Osteocyte (in vitro differentiated cells): ENCODE measurements at regions not wholly inside any gene's neighbourhood (a gene's known extent, or its start where the extent isn't known, plus 50 kb on each side); places are given as distances from the start of the nearest gene placed in this dataset.

Experiments used
- DNase-seq: peaks from one replicate; pipeline ENCODE4 v3.0.0; 2021; ENCODE audit warnings: mixed read lengths; ENCODE audit not compliant: unreplicated experiment; ENCODE audit errors: extremely low spot score
- H3K27ac Mint-ChIP-seq: one replicate; pipeline ENCODE4 v1.8.0; 2021; ENCODE audit warnings: mild to moderate bottlenecking, mixed read lengths; ENCODE audit not compliant: unreplicated experiment
- H3K27me3 Mint-ChIP-seq: one replicate; pipeline ENCODE4 v1.8.0; 2021; ENCODE audit warnings: mixed read lengths; ENCODE audit not compliant: unreplicated experiment
- H3K36me3 Mint-ChIP-seq: one replicate; pipeline ENCODE4 v1.8.0; 2021; ENCODE audit warnings: mixed read lengths; ENCODE audit not compliant: unreplicated experiment
- H3K4me1 Mint-ChIP-seq: one replicate; pipeline ENCODE4 v1.8.0; 2021; ENCODE audit warnings: mixed read lengths; ENCODE audit not compliant: unreplicated experiment
- H3K4me3 Mint-ChIP-seq: one replicate; pipeline ENCODE4 v1.8.0; 2021; ENCODE audit warnings: mild to moderate bottlenecking, moderate library complexity, mixed read lengths; ENCODE audit not compliant: unreplicated experiment
- H3K9me3 Mint-ChIP-seq: one replicate; pipeline ENCODE4 v1.8.0; 2021; ENCODE audit warnings: mixed read lengths; ENCODE audit not compliant: unreplicated experiment
- CTCF ChIP-seq: fragments of 200-600 bp; sonication (generic); IDR thresholded peaks from 2 replicates; pipeline ENCODE4 v1.5.0; 2021; ENCODE audit warnings: antibody characterized with exemption, mild to moderate bottlenecking, moderate library complexity

GRCh38 chr11:42825598-42825997, 486.2 kb upstream of the API5 start:
- Mint-ChIP-seq H3K4me3 (no peak overlapping the region), H3K9me3 (peaks cover 9% of the 10 kb centered on the region), H3K27me3 (no peaks in the 10 kb centered on the region), H3K4me1 (no peaks in the 10 kb centered on the region), H3K27ac (no peak overlapping the region), H3K36me3 (no peaks in the 10 kb centered on the region)
- DNase-seq: no peak
- TF ChIP-seq CTCF: no peak

GRCh38 chr11:42827845-42828244, 484.0 kb upstream of the API5 start:
- Mint-ChIP-seq H3K27ac (no peak overlapping the region), H3K9me3 (peaks cover 17% of the 10 kb centered on the region), H3K36me3 (no peaks in the 10 kb centered on the region), H3K27me3 (no peaks in the 10 kb centered on the region), H3K4me3 (no peak overlapping the region), H3K4me1 (no peaks in the 10 kb centered on the region)
- no peak for TF ChIP-seq CTCF
- no peak for DNase-seq

GRCh38 chr11:42837994-42838393, 473.8 kb upstream of the API5 start:
- Mint-ChIP-seq H3K27ac (no peak overlapping the region), H3K4me3 (no peak overlapping the region), H3K27me3 (no peaks in the 10 kb centered on the region), H3K36me3 (no peaks in the 10 kb centered on the region), H3K9me3 (peaks cover 55% of the 10 kb centered on the region), H3K4me1 (no peaks in the 10 kb centered on the region)
- no peak for DNase-seq
- TF ChIP-seq CTCF: no peak

GRCh38 chr11:42840176-42840829, 471.5 kb upstream of the API5 start:
- Mint-ChIP-seq H3K4me3 (no peak overlapping the region), H3K27me3 (no peaks in the 10 kb centered on the region), H3K27ac (no peak overlapping the region), H3K9me3 (peaks cover 55% of the 10 kb centered on the region), H3K4me1 (no peaks in the 10 kb centered on the region), H3K36me3 (no peaks in the 10 kb centered on the region)
- no peak for TF ChIP-seq CTCF
- DNase-seq: no peak

- no peaks in the 10 kb centered on the region for H3K27me3 Mint-ChIP-seq
- no peaks in the 10 kb centered on the region for H3K36me3 Mint-ChIP-seq
- no peak for TF ChIP-seq CTCF
- DNase-seq: no peak
- no peak overlapping the region for H3K4me3 Mint-ChIP-seq
- no peaks in the 10 kb centered on the region for H3K4me1 Mint-ChIP-seq
- H3K9me3 Mint-ChIP-seq: peaks cover 52% of the 10 kb centered on the region
- no peak overlapping the region for H3K27ac Mint-ChIP-seq
These were observed 470.9 kb upstream of the API5 start for GRCh38 chr11:42840860-42841259.
